ENCODE measurements at regions not wholly inside any gene's neighbourhood (a gene's known extent, or its start where the extent isn't known, plus 50 kb on each side); places are given as distances from the start of the nearest gene placed in this dataset.
"Not testable (repeated sequence)": the region's sequence is repeated elsewhere in the genome, so short reads cannot be mapped to it uniquely, and the experiment has no call there.

DNA sequence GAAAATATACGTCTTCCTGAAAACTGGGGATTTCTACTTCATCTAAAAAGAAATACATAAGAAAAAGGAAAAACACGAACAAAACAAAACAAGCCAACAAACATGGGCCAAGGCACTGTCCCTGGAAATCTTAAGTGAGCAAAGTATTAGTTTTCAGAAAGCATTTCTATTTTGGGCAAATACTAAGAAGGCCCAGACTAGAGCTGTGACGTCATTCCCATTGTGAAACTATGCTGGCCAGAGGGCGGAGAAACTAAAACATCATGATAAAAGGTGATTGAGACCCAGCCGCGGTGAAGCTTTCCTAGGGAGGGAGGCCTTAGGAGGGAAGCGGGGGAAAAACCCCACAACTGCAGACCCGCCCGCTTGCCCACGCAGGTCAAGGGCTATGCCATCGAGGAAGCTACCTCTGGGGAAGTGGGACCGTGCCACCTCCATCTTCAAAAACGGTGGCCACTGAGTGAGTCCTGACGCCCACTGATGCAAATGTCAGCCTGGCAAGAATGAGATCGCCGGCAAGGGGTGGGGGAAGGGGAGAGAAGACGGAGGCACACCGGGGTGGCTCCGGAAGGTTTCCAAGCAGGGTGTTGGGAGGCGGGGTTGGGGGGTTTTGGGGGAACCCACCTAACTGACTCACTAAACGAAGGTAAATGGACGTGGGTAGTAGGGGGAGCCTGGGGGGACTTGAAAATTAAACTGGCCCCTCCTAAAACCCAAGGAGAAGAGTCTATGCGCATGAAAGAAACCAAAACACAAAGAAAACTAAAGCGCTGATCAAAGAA, 1504.6 kb upstream of the DEFB115 start:
- H3K4me1 Mint-ChIP-seq (ENCODE audit: low read depth); H3K4me3 Mint-ChIP-seq; intact Hi-C loops (cut with micrococcal nuclease); H3K36me3 Mint-ChIP-seq (ENCODE audit: low read depth); H3K27ac Mint-ChIP-seq: not testable (repeated sequence)
- Mint-ChIP-seq H3K27me3 (peaks cover 16% of the 10 kb centered on the region), H3K9me3 (peaks cover 41% of the 10 kb centered on the region)

DNA sequence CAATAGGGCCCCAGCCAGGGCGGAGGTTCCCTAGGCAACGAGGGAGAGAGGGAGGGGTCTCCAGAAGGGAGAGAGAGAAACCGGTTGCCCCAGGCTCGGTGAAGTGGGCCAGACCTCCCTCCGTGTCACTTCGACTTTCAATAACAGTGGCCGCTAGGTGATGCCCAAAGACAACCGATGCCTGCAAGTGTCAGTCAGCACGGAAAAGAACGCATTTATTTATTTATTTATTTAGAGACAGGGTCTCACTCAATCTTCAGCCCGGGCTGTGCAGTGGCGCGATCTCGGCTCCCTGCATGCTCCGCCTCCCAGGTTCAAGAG, 1504.1 kb upstream of the DEFB115 start:
- H3K4me1 Mint-ChIP-seq (ENCODE audit: low read depth); H3K27ac Mint-ChIP-seq; intact Hi-C loops (cut with micrococcal nuclease); H3K4me3 Mint-ChIP-seq; H3K36me3 Mint-ChIP-seq (ENCODE audit: low read depth): not testable (repeated sequence)
- Mint-ChIP-seq H3K27me3 (peaks cover 16% of the 10 kb centered on the region), H3K9me3 (peaks cover 41% of the 10 kb centered on the region)

DNA sequence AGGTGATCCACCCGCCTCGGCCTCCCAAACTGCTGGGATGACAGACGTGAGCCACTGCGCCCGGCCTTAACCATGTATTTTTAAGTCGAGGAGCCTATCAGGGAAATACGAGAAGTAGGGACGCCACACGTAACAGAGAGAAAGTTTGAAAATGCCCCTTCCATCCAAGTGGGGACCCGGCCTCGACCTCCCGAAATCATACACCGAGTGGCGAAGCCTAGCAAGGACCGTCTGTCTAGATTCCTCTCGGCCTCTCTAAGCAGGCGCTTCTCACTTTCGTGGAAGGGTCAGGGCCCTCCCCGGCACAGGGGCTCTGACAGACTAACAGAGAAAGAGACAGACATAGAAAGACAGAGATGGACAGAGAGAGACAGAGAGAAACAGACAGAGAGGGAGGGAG, 1503.6 kb upstream of the DEFB115 start:
- H3K9me3 Mint-ChIP-seq, result peaks cover 41% of the 10 kb centered on the region
- intact Hi-C loops (cut with micrococcal nuclease); H3K4me1 Mint-ChIP-seq (ENCODE audit: low read depth); H3K27ac Mint-ChIP-seq; H3K4me3 Mint-ChIP-seq; H3K36me3 Mint-ChIP-seq (ENCODE audit: low read depth): not testable (repeated sequence)
- H3K27me3 Mint-ChIP-seq, result peaks cover 16% of the 10 kb centered on the region

DNA sequence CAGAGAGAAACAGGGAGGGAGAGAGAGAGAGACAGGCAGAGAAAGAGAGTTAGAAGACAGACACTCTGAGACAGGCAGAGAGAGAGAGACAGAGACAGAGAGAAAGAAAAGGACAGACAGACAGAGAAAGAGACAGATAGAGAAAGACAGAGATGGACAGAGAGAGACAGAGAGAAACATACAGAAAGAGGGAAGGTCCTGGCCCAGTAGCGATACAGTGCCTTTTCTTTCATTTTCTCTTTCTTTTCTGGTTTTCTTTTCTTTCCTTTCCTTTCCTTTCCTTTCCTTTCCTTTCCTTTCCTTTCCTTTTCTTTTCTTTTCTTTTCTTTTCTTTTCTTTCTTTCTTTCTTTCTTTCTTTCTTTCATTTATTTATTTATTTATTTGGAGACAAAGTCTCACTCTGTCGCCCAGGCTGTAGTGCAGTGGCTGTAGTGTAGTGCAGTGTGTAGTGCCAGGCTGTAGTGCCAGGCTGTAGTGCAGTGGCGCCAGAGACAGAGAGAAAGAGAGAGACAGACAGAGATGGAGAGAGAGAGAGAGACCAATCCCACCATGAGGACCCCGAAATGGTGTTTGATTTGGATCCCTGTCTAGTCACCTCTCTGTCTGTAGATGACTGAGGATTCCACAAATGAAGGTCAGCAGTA, 1501.5 kb upstream of the DEFB115 start:
- Mint-ChIP-seq H3K9me3 (peaks cover 39% of the 10 kb centered on the region), H3K27me3 (peaks cover 19% of the 10 kb centered on the region)
- intact Hi-C loops (cut with micrococcal nuclease); H3K27ac Mint-ChIP-seq; H3K4me3 Mint-ChIP-seq; H3K4me1 Mint-ChIP-seq (ENCODE audit: low read depth); H3K36me3 Mint-ChIP-seq (ENCODE audit: low read depth): not testable (repeated sequence)

DNA sequence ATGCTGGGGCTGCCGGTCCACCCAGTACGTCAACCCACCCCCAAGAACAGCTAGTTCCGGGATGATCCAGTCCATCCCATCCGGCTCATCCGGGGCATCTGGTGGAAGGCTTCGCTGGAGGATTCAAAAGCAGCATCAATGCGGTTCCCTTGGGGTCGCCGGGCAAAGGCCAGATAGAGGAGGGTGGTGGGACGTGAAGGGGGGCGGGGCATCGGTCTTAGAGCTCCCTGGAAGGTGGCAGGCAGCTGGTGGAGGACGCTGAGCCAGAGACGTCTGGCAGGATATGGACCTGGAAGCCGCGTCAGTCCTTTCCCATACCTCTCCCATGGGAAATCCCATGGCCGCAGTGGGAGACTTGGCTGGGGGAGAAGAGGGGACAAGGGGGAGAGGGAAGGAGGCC, 1500.8 kb upstream of the DEFB115 start:
- H3K4me3 Mint-ChIP-seq, result no peak overlapping the region
- H3K36me3 Mint-ChIP-seq (ENCODE audit: low read depth), result no peaks in the 10 kb centered on the region
- H3K9me3 Mint-ChIP-seq, result peaks cover 32% of the 10 kb centered on the region
- H3K27me3 Mint-ChIP-seq, result peaks cover 19% of the 10 kb centered on the region
- no peak overlapping the region for H3K27ac Mint-ChIP-seq
- intact Hi-C loops (cut with micrococcal nuclease), result no loop called here
- no peaks in the 10 kb centered on the region for H3K4me1 Mint-ChIP-seq (ENCODE audit: low read depth)

DNA sequence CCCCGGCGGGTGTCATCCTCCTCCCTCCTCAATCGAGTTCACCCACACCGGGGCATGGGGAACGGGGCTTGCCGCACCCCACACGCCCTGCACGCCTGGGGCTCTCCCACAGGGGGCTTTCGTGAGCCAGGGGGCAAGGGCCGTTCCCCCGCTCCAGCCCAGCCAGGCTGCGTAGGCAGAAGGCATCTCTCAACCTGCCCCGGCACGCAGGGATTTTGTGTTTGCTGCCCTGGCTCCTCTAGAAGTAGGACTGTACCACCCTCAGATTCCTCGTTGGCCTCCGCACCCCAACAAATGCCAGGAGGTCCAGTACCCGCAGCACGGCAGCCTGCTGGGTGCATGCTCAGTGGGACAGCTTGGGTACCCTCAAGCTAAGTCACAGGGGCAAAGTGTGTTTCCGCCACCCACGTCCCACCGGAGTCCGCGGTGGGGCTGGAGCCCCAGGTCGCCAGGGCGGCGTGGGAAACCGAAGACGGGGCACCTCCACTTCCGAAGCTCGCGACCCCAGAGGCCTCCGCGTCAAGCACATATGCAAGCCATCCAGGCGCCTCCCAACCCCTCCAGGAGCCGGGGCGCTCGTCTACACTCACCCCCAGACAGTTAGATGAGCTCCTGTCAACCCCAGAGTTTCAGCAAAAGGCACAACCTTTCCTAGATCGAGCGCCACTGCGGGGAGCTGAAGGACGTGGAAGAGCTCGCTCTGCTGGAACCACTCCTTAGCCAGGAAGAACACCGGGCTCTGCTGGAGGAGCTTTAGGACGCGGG, 1495.7 kb upstream of the DEFB115 start:
- H3K4me1 Mint-ChIP-seq (ENCODE audit: low read depth); intact Hi-C loops (cut with micrococcal nuclease); H3K9me3 Mint-ChIP-seq; H3K27ac Mint-ChIP-seq; H3K4me3 Mint-ChIP-seq; H3K36me3 Mint-ChIP-seq (ENCODE audit: low read depth): not testable (repeated sequence)
- H3K27me3 Mint-ChIP-seq, result peaks cover 37% of the 10 kb centered on the region

DNA sequence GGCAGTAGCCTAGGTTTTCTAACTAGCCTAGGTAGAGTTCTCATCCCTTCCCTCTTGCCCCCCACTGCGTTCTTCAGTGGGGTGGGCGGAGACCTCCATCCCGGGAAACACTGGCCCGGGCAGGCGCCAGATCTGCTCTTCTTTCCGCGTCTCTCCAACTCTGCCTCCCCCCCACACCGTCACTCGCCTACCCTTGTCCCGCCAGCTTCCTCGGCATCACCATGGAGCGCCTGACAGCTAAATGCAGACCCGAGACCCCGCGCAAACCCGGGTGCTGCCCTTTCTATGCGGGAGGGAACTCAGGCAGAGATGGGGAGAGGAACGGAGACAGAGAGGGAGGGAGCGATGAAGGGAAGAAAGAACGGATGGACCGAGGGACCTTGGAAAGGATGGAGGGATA, 1494.8 kb upstream of the DEFB115 start:
- H3K4me1 Mint-ChIP-seq (ENCODE audit: low read depth), result no peaks in the 10 kb centered on the region
- no peak overlapping the region for H3K27ac Mint-ChIP-seq
- intact Hi-C loops (cut with micrococcal nuclease), result no loop called here
- peaks cover 10% of the 10 kb centered on the region for H3K9me3 Mint-ChIP-seq
- no peak overlapping the region for H3K4me3 Mint-ChIP-seq
- H3K27me3 Mint-ChIP-seq, result peaks cover 37% of the 10 kb centered on the region
- H3K36me3 Mint-ChIP-seq (ENCODE audit: low read depth), result no peaks in the 10 kb centered on the region

DNA sequence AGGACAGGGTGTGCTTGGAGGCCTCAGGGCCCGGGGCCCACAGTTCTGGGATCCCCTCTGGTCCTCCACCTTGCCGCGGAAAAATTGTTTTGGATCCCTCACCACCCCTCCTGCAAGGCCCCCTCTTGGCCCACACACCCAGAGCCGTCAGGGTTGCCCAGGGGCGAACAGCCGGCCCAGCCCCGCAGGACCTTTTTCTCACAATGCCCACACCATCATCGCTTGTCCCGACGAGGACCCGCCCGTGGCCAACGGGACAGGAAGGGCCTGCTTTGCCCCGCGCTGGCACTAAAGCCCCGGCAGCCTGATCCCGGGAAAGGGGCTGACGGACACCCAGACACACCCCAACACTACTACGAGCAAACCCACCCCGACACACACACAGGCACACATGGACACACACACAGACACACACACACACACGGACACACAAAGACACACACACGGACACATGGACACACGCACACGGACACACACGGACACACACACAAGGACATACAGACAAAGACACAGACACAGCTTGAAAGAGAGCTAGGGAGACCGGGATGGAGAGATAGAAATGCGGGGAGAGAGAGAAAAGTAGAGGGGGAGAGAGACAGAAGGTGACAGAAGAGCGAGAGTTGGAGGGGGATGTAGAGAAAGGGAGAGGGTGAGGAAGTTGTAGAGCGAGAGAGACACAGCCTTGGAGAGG, 1493.5 kb upstream of the DEFB115 start:
- H3K4me1 Mint-ChIP-seq (ENCODE audit: low read depth), result no peaks in the 10 kb centered on the region
- H3K27ac Mint-ChIP-seq, result no peak overlapping the region
- peaks cover 37% of the 10 kb centered on the region for H3K27me3 Mint-ChIP-seq
- H3K9me3 Mint-ChIP-seq, result peaks cover 10% of the 10 kb centered on the region
- no peaks in the 10 kb centered on the region for H3K36me3 Mint-ChIP-seq (ENCODE audit: low read depth)
- no peak overlapping the region for H3K4me3 Mint-ChIP-seq
- intact Hi-C loops (cut with micrococcal nuclease), result no loop called here

DNA sequence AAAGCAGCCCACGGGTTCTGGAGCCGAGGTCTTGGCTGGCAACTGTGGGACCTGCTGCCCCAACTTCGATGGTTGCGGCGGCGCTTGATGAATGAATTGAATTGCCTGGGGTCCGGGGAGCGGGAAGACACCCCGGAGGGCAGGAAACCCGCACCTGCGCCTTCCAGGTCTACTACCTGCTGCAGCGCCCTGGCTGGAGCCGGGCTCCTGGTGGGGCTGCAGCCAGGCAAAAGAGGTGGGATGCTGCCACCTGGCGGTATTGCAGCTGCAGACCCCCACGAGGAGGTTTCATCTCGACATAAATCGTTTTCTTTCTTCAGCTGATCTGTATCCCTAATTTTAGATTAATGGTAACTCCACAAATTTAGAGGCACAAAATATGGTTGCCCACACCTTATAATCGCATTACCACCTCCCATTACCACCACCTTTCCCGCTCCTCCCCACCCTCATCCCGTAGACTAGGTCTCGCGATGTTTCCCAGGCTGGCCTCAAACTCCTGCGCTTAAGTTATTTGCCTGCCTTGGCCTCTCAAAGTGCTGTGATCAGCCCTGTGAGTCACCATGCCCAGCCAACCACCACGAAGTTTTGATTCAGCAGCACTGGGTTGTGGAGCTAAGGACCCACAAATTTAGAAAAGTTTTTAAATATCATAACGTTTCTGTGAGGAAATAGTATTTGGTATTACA, 1492.4 kb upstream of the DEFB115 start:
- H3K9me3 Mint-ChIP-seq, result peaks cover 16% of the 10 kb centered on the region
- H3K4me3 Mint-ChIP-seq; H3K36me3 Mint-ChIP-seq (ENCODE audit: low read depth); H3K27ac Mint-ChIP-seq; H3K4me1 Mint-ChIP-seq (ENCODE audit: low read depth); intact Hi-C loops (cut with micrococcal nuclease): not testable (repeated sequence)
- H3K27me3 Mint-ChIP-seq, result peaks cover 37% of the 10 kb centered on the region

DNA sequence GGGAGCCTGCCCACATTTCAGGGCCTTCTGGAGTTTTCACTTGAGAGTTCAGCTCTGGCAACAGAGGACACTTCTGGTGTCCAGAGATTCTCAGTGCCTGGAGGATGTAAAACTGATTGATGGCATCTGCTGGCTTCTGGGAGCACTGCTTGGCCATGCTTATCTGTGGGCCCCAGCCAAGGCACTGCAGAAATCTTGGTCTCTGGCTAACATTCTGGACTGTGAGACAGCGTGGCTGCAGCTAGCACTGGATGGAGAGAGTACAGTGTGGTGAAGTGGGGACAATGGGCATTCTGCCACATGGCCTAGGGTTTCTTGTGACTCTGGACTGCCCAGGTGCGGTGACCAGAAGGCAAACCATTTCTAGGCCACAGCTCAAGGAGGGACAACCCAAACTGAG, 1479.4 kb upstream of the DEFB115 start:
- H3K27ac Mint-ChIP-seq; H3K36me3 Mint-ChIP-seq (ENCODE audit: low read depth); H3K4me1 Mint-ChIP-seq (ENCODE audit: low read depth); H3K4me3 Mint-ChIP-seq; H3K27me3 Mint-ChIP-seq; intact Hi-C loops (cut with micrococcal nuclease): not testable (repeated sequence)
- peaks cover 50% of the 10 kb centered on the region for H3K9me3 Mint-ChIP-seq

DNA sequence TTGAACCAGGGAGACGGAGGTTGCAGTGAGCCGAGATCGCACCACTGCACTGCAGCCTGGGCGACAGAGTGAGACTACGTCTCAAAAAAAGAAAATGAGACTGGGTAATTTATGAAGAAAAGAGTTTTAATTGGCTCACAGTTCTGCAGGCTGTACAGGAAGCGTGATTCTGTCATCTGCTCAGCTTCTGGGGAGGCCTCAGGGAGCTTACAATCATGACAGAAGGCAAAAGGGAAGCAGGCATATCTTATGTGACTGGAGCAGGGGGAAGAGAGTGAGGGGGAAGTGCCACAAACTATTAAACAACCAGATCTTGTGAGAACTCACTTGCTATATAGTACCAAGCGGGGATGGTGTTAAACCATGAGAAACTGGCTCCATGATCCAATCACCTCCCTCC, 1476.2 kb upstream of the DEFB115 start:
- H3K36me3 Mint-ChIP-seq (ENCODE audit: low read depth); intact Hi-C loops (cut with micrococcal nuclease); H3K4me3 Mint-ChIP-seq; H3K27ac Mint-ChIP-seq; H3K4me1 Mint-ChIP-seq (ENCODE audit: low read depth); H3K27me3 Mint-ChIP-seq: not testable (repeated sequence)
- H3K9me3 Mint-ChIP-seq, result peaks cover 73% of the 10 kb centered on the region

DNA sequence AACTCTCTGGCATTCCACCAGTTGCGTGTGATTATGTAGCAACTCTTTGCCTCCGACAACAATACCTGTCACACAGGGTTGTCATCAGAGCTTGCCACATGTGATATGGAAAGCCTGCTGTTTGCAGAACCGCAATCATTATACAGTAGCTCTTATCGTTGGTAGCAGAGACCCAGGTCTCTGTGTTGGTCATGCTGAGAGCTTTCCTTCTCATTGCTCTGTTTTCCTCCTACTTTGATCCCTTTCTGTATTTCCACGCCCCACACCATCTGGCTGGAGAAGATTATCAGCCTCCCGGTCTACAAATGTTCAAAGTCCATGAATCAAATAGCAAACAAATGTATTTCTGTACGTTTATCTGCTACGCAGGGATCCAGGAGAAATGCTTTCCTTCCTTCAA, 1475.6 kb upstream of the DEFB115 start:
- H3K27ac Mint-ChIP-seq; H3K36me3 Mint-ChIP-seq (ENCODE audit: low read depth); H3K27me3 Mint-ChIP-seq; H3K4me3 Mint-ChIP-seq; intact Hi-C loops (cut with micrococcal nuclease); H3K4me1 Mint-ChIP-seq (ENCODE audit: low read depth): not testable (repeated sequence)
- peaks cover 80% of the 10 kb centered on the region for H3K9me3 Mint-ChIP-seq

DNA sequence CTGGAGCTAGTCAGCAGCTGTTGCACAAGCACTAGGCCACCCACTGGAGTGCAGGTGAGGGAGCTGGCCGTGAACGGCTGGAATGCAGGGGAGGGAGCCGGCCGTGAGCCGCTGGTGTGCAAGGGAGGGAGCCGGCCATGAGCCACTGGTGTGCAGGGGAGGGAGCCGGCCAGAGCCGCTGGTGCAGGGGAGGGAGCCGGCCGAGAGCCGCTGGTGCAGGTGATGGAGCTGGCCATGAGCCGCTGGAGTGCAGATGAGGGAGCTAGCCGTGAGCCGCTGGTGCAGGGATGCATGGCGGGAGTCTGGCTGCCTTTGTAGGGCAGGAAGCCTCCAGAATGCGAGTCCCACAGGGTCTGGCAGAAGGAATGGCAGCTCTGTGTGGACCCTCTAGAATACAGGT, 1470.0 kb upstream of the DEFB115 start:
- H3K4me3 Mint-ChIP-seq, result not testable (repeated sequence)

DNA sequence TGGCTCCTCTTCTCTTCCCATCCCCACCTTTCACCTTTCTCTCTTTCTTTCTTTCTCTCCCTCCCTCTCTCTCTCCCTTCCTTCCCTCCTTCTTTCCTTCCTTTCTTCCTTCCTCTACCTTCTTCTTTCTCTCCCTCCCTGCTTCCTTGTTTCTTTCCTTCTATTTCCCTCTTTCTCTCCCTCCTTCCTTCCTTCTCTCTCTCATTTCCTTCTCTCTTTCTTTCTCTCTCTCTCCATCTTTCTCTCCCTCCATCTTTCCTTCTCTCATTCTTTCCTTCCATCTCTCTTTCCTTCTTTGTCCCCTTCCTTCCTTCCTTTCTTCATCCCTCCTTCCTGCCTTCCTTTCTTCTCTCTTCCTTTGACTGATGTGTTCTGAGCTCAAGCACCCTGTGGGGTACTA, 1467.0 kb upstream of the DEFB115 start:
- Mint-ChIP-seq H3K9me3 (peaks cover 76% of the 10 kb centered on the region), H3K36me3 (ENCODE audit: low read depth) (no peaks in the 10 kb centered on the region)

More for the DNA sequence above, 1470.0 kb upstream of the DEFB115 start:
- intact Hi-C loops (cut with micrococcal nuclease); H3K36me3 Mint-ChIP-seq (ENCODE audit: low read depth); H3K4me1 Mint-ChIP-seq (ENCODE audit: low read depth); H3K27ac Mint-ChIP-seq; H3K27me3 Mint-ChIP-seq: not testable (repeated sequence)
- H3K9me3 Mint-ChIP-seq, result peaks cover 82% of the 10 kb centered on the region

More for the DNA sequence above, 1467.0 kb upstream of the DEFB115 start:
- Mint-ChIP-seq H3K27ac (no peak overlapping the region), H3K4me3 (no peak overlapping the region), H3K27me3 (no peaks in the 10 kb centered on the region), H3K4me1 (ENCODE audit: low read depth) (no peaks in the 10 kb centered on the region)
- intact Hi-C loops (cut with micrococcal nuclease), result no loop called here

All from dendritic cell treated with granulocyte-macrophage colony-stimulating factor and Interleukin-4, amounts not matched to agents 40 ng/mL and 50 ng/mL, for 4 days (primary cell).